GM12878 (cell line): ENCODE measurements at regions not wholly inside any gene's neighbourhood (a gene's known extent, or its start where the extent isn't known, plus 50 kb on each side); places are given as distances from the start of the nearest gene placed in this dataset.

ENCODE experiments used
- ATAC-seq: fragments of 200-7000 bp; cut with Tn5 transposase; 3 replicates; pipeline ENCODE4 v1.9.1; 2020; ENCODE audit warnings: mild to moderate bottlenecking, moderate library complexity
- BruUV-seq: library from RNA; stranded (reverse); fragments of 400-500 nt; replicated peaks from 2 replicates; lab custom pipeline; 2021; lab: Mats Ljungman, UMichigan
- CTCF ChIA-PET: fragments of 300-600 bp; sonication (Branson Sonifier 250); formaldehyde crosslinking; extraction: SDS; loops from one replicate; lab custom pipeline; 2021; ENCODE audit warnings: inconsistent platforms; lab: Yijun Ruan, JAX
- POLR2A ChIA-PET: fragments of 350-600 bp; formaldehyde crosslinking; extraction: SDS; loops from one replicate; lab custom pipeline; 2021; ENCODE audit warnings: inconsistent platforms; lab: Charles Lee
- RAD21 ChIA-PET: fragments of 300-600 bp; sonication (Branson Sonifier 250); formaldehyde crosslinking; loops from one replicate; lab custom pipeline; 2023; ENCODE audit warnings: antibody characterized with exemption; ENCODE audit not compliant: unreplicated experiment; lab: Charles Lee
- SMC1A ChIA-PET: fragments of 300-600 bp; sonication (Branson Sonifier 250); formaldehyde crosslinking; loops from one replicate; lab custom pipeline; 2023; ENCODE audit not compliant: unreplicated experiment, uncharacterized antibody; lab: Charles Lee
- DNase-seq: peaks from one replicate; pipeline ENCODE4 v3.0.0-alpha.2; 2011; ENCODE audit warnings: low read depth, low spot score
- FAIRE-seq: peaks from 3 replicates; lab custom pipeline; 2011; peaks lifted over from hg19 to GRCh38; lab: Jason Lieb, UNC
- H2AFZ ChIP-seq: 2 replicates; pipeline ENCODE4 v1.6.0; 2011; ENCODE audit warnings: low read depth, low read length, control low read depth; ENCODE audit not compliant: control insufficient read depth
- H3K27ac ChIP-seq: 2 replicates; pipeline ENCODE4 v1.5.1; 2011; ENCODE audit warnings: control low read depth; ENCODE audit not compliant: control insufficient read depth, insufficient read depth
- H3K27me3 ChIP-seq, 2 experiments: replicated peaks in 1 of 2; 2 replicates each; pipeline versions ENCODE4 v1.6.0 to v1.6.1; 2011; ENCODE audit warnings: low read length in 1 of 2; ENCODE audit not compliant: control insufficient read depth in 2 of 2, insufficient read depth in 2 of 2
- H3K36me3 ChIP-seq, 2 experiments: 2 replicates each; pipeline ENCODE4 v1.5.1; 2011; ENCODE audit warnings: low read length in 1 of 2; ENCODE audit not compliant: control insufficient read depth in 2 of 2, insufficient read depth in 2 of 2
- H3K4me1 ChIP-seq: 2 replicates; pipeline ENCODE4 v1.6.1; 2011; ENCODE audit warnings: mild to moderate bottlenecking, low read length, moderate library complexity, mixed read lengths; ENCODE audit not compliant: control insufficient read depth, insufficient read depth
- H3K4me2 ChIP-seq: 2 replicates; pipeline ENCODE4 v1.6.0; 2011; ENCODE audit warnings: control low read depth; ENCODE audit not compliant: control insufficient read depth, insufficient read depth
- H3K4me3 ChIP-seq: fragments of 200-600 bp; sonication (generic); 2 replicates; pipeline ENCODE4 v1.5.1; 2016
- H3K79me2 ChIP-seq: 2 replicates; pipeline ENCODE4 v1.6.0; 2011; ENCODE audit warnings: low read length; ENCODE audit not compliant: control insufficient read depth, insufficient read depth
- H3K9ac ChIP-seq: 2 replicates; pipeline ENCODE4 v1.8.0; 2011; ENCODE audit warnings: low read length, control low read depth, mixed read lengths; ENCODE audit not compliant: control insufficient read depth, insufficient read depth
- H3K9me3 ChIP-seq: replicated peaks from 3 replicates; pipeline ENCODE4 v1.5.1; 2011; ENCODE audit warnings: mild to moderate bottlenecking, low read length; ENCODE audit not compliant: control insufficient read depth, insufficient read depth
- H4K20me1 ChIP-seq: 2 replicates; pipeline ENCODE4 v1.6.0; 2011; ENCODE audit not compliant: control insufficient read depth, insufficient read depth
- ATF7 ChIP-seq: fragments of 450-650 bp; IDR thresholded peaks from 2 replicates; pipeline ENCODE4 v1.6.1; 2016; ENCODE audit warnings: low read depth, mild to moderate bottlenecking
- CBX5 ChIP-seq: sonication (generic); IDR thresholded peaks from 2 replicates; pipeline ENCODE4 v1.6.1; 2016; ENCODE audit warnings: low read depth, moderate library complexity, mild to moderate bottlenecking, inconsistent platforms
- CHD2 ChIP-seq: IDR thresholded peaks from 2 replicates; pipeline ENCODE4 v1.6.1; 2011; ENCODE audit warnings: low read depth, low read length, improper control_type of control experiment, borderline replicate concordance
- FOXK2 ChIP-seq: fragments of 450-650 bp; IDR thresholded peaks from 2 replicates; pipeline ENCODE4 v1.6.1; 2017; ENCODE audit warnings: mild to moderate bottlenecking, moderate library complexity
- KLF5 ChIP-seq: fragments of 450-650 bp; IDR thresholded peaks from 2 replicates; pipeline ENCODE4 v1.6.1; 2014; ENCODE audit warnings: mild to moderate bottlenecking; ENCODE audit not compliant: partially characterized antibody
- MEF2A ChIP-seq: IDR thresholded peaks from 2 replicates; pipeline ENCODE4 v1.6.1; 2011; ENCODE audit warnings: low read depth, mild to moderate bottlenecking, low read length, moderate library complexity; ENCODE audit not compliant: insufficient read depth
- MYC ChIP-seq: IDR thresholded peaks from 2 replicates; pipeline ENCODE4 v1.6.1; 2011; ENCODE audit warnings: mild to moderate bottlenecking, low read length, moderate library complexity, inconsistent platforms; ENCODE audit not compliant: insufficient read depth, insufficient replicate concordance, insufficient read length, severe bottlenecking
- NBN ChIP-seq: fragments of 450-650 bp; IDR thresholded peaks from 2 replicates; pipeline ENCODE4 v1.6.1; 2016
- PAX8 ChIP-seq: fragments of 450-650 bp; IDR thresholded peaks from 2 replicates; pipeline ENCODE4 v1.6.1; 2017; ENCODE audit warnings: mild to moderate bottlenecking, moderate library complexity
- PML ChIP-seq: IDR thresholded peaks from 2 replicates; pipeline ENCODE4 v1.6.1; 2012; ENCODE audit warnings: low read length, inconsistent platforms
- SMAD1 ChIP-seq: fragments of 450-650 bp; IDR thresholded peaks from 2 replicates; pipeline ENCODE4 v1.6.1; 2018; ENCODE audit warnings: mild to moderate bottlenecking, low read depth; ENCODE audit not compliant: partially characterized antibody
- STAT1 ChIP-seq: fragments of 450-650 bp; conservative IDR thresholded peaks from 2 replicates; pipeline ENCODE4 v1.6.1; 2014; ENCODE audit warnings: antibody characterized with exemption, mild to moderate bottlenecking
- STAT3 ChIP-seq: IDR thresholded peaks from 2 replicates; pipeline ENCODE4 v1.6.1; 2011; ENCODE audit warnings: low read depth, low read length, improper control_type of control experiment
- TCF12 ChIP-seq: IDR thresholded peaks from 2 replicates; pipeline ENCODE4 v1.6.1; 2011; ENCODE audit warnings: low read depth, mild to moderate bottlenecking, low read length
- ZBTB4 ChIP-seq: fragments of 450-650 bp; formaldehyde crosslinking; IDR thresholded peaks from 2 replicates; pipeline ENCODE4 v1.4.0; 2022; ENCODE audit warnings: mild to moderate bottlenecking, moderate library complexity
- WGBS: methylation state at CpG from one replicate; pipeline ENCODE4 v1.1.6; 2016; ENCODE audit warnings: low lambda C conversion rate; ENCODE audit not compliant: insufficient replicate concordance, insufficient coverage; ENCODE audit errors: missing lambda C conversion rate; 5-methylcytosine and 5-hydroxymethylcytosine counted together
- in situ Hi-C: fragments of 300-500 bp; cut with MboI; formaldehyde crosslinking; loops from 9 replicates; pipeline ENCODE4 v1.14.3; 2018; ENCODE audit warnings: mixed read lengths
- intact Hi-C: fragments of 100-400 bp; cut with micrococcal nuclease; formaldehyde crosslinking; loops from one replicate; pipeline ENCODE4 v1.14.2; 2022; ENCODE audit not compliant: unreplicated experiment
- TF ChIP-seq, protein P1 (sequence below): fragments of 450-650 bp; formaldehyde crosslinking; IDR thresholded peaks from 2 replicates; pipeline ENCODE4 v1.5.0; 2022; ENCODE audit warnings: mild to moderate bottlenecking, missing genetic modification characterization

DNA sequence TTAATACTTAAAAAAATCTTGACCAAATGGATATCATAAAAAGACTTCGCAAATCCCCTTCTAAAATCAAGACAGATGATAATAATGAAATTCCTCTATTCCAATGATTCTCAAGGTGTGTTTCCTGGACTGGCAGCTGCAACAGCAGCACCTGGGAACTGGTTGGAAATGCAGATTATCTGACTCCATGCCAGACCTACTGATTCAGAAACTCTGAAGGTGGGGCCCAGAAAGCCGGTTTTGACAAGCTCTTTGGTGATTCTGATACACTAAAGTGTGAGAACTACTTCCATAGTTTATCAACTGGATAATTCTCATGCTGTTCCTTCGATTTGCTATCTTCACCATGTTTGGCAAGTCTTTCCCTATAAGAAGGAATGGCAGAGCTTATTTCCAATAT lies 252.1 kb downstream of the COL12A1 start:
- Histone ChIP-seq H3K79me2 (no peaks in the 10 kb centered on the region), H4K20me1 (no peaks in the 10 kb centered on the region), H3K4me1 (no peaks in the 10 kb centered on the region), H3K27me3 (no peaks in the 10 kb centered on the region), H3K27ac (no peak overlapping the region), H3K4me2 (no peak overlapping the region), H3K4me3 (no peak overlapping the region), H3K9me3 (no peaks in the 10 kb centered on the region), H3K9ac (no peak overlapping the region), H2AFZ (no peak overlapping the region), H3K36me3 (no peaks in the 10 kb centered on the region)
- FAIRE-seq (no peak), ATAC-seq (no peak), DNase-seq (no peak)
- WGBS = 4% methylated on average over 3 of the region's 3 CpGs
- ChIA-PET RAD21 (no interaction called here), SMC1A (no interaction called here), POLR2A (no interaction called here), CTCF (no interaction called here)
- TF ChIP-seq ZBTB4 (no peak), TCF12 (no peak), MEF2A (no peak), CHD2 (no peak), FOXK2 (no peak), CBX5 (no peak), NBN (no peak), PML (no peak), STAT1 (no peak), KLF5 (no peak), PAX8 (no peak), MYC (no peak), ATF7 (no peak), SMAD1 (no peak), STAT3 (no peak)
- TF ChIP-seq, protein P1, sequence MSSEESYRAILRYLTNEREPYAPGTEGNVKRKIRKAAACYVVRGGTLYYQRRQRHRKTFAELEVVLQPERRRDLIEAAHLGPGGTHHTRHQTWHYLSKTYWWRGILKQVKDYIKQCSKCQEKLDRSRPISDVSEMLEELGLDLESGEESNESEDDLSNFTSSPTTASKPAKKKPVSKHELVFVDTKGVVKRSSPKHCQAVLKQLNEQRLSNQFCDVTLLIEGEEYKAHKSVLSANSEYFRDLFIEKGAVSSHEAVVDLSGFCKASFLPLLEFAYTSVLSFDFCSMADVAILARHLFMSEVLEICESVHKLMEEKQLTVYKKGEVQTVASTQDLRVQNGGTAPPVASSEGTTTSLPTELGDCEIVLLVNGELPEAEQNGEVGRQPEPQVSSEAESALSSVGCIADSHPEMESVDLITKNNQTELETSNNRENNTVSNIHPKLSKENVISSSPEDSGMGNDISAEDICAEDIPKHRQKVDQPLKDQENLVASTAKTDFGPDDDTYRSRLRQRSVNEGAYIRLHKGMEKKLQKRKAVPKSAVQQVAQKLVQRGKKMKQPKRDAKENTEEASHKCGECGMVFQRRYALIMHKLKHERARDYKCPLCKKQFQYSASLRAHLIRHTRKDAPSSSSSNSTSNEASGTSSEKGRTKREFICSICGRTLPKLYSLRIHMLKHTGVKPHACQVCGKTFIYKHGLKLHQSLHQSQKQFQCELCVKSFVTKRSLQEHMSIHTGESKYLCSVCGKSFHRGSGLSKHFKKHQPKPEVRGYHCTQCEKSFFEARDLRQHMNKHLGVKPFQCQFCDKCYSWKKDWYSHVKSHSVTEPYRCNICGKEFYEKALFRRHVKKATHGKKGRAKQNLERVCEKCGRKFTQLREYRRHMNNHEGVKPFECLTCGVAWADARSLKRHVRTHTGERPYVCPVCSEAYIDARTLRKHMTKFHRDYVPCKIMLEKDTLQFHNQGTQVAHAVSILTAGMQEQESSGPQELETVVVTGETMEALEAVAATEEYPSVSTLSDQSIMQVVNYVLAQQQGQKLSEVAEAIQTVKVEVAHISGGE (CRISPR knock-in tag) = no peak
- in situ Hi-C loops (no loop called here), intact Hi-C loops (no loop called here)
- no TSS peak for BruUV-seq
